Fibroblast of lung (primary cell): ENCODE measurements at regions not wholly inside any gene's neighbourhood (a gene's known extent, or its start where the extent isn't known, plus 50 kb on each side); places are given as distances from the start of the nearest gene placed in this dataset.

Experiments used
- DNase-seq, 2 donors: peaks; one replicate each; pipeline versions ENCODE4 v3.0.0 to v3.0.0-alpha.2; 2010; ENCODE audit warnings: low read depth in 2 of 2
- H2AFZ ChIP-seq: 2 replicates; pipeline ENCODE4 v1.5.1; 2012; ENCODE audit warnings: low read length, control low read depth, inconsistent platforms
- H3K27ac ChIP-seq: 2 replicates; pipeline ENCODE4 v1.5.1; 2011; ENCODE audit warnings: low read length, control low read depth; ENCODE audit not compliant: insufficient read depth
- H3K27me3 ChIP-seq: 2 replicates; pipeline ENCODE4 v1.5.1; 2011; ENCODE audit warnings: mild to moderate bottlenecking, low read length; ENCODE audit not compliant: control insufficient read depth, insufficient read depth
- H3K36me3 ChIP-seq: 2 replicates; pipeline ENCODE4 v1.5.1; 2011; ENCODE audit warnings: low read length; ENCODE audit not compliant: control insufficient read depth, insufficient read depth
- H3K4me1 ChIP-seq: 2 replicates; pipeline ENCODE4 v1.5.1; 2011; ENCODE audit warnings: low read length; ENCODE audit not compliant: control insufficient read depth, insufficient read depth; ENCODE audit errors: extremely low read depth
- H3K4me2 ChIP-seq: 2 replicates; pipeline ENCODE4 v1.5.1; 2011; ENCODE audit warnings: low read length, control low read depth; ENCODE audit not compliant: insufficient read depth; ENCODE audit errors: extremely low read depth
- H3K4me3 ChIP-seq, 4 experiments: fragments of 200-600 bp in 1 of 4; sonication (generic) in 1 of 4; replicated peaks in 1 of 4; 2 replicates each; pipeline ENCODE4 v1.5.1; 2011 to 2016; ENCODE audit warnings: low read length in 4 of 4, low read depth in 3 of 4, mild to moderate bottlenecking in 3 of 4, control low read depth in 2 of 4, inconsistent platforms in 1 of 4, mixed read lengths in 1 of 4; ENCODE audit not compliant: insufficient read depth in 1 of 4; ENCODE audit errors: control extremely low read depth in 1 of 4
- H3K79me2 ChIP-seq: 2 replicates; pipeline ENCODE4 v1.5.1; 2012; ENCODE audit warnings: mild to moderate bottlenecking, low read length, inconsistent platforms; ENCODE audit not compliant: control insufficient read depth, insufficient read depth
- H3K9ac ChIP-seq: 2 replicates; pipeline ENCODE4 v1.5.1; 2011; ENCODE audit warnings: mild to moderate bottlenecking, low read length, control low read depth; ENCODE audit not compliant: insufficient read depth
- H3K9me3 ChIP-seq: 2 replicates; pipeline ENCODE4 v1.5.1; 2012; ENCODE audit warnings: low read depth, low read length; ENCODE audit not compliant: control insufficient read depth, insufficient read depth
- H4K20me1 ChIP-seq: 2 replicates; pipeline ENCODE4 v1.5.1; 2011; ENCODE audit warnings: low read length; ENCODE audit not compliant: control insufficient read depth, insufficient read depth; ENCODE audit errors: extremely low read depth
- EZH2 ChIP-seq: IDR thresholded peaks from 2 replicates; pipeline ENCODE4 v1.5.1; 2012; ENCODE audit warnings: low read length, control low read depth, mild to moderate bottlenecking; ENCODE audit errors: missing control alignments
- TF ChIP-seq, protein P1 (sequence below), 2 donors: IDR thresholded peaks in 1 of 2; conservative IDR thresholded peaks in 1 of 2; 1 replicate in 1 of 2; 2 replicates in 1 of 2; pipeline ENCODE4 v1.5.1; 2011 to 2012; ENCODE audit warnings: low read length in 2 of 2, control low read depth in 1 of 2, inconsistent platforms in 1 of 2, low read depth in 1 of 2, mild to moderate bottlenecking in 1 of 2

DNA sequence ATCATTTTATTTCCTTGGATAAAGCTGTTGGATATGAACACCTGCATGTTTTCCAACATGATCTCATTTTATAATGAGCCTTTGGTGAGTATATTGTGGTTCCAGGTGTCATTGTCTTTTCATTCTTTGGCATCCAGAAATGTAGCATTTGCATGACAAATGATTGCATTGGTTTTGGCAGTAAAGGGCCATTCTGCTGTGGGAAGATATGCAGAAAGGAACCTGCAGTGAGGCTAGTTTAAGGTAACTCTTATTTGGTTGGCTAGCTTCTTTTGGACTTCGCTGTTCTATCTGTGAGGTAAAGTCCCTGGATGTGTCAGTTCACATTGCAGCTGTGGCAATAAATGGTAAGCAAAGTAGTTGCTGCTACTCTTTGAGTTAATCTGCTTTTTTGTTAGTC lies 343.0 kb downstream of the AMY1C start:
- H3K4me3 ChIP-seq = no peak overlapping the region

DNA sequence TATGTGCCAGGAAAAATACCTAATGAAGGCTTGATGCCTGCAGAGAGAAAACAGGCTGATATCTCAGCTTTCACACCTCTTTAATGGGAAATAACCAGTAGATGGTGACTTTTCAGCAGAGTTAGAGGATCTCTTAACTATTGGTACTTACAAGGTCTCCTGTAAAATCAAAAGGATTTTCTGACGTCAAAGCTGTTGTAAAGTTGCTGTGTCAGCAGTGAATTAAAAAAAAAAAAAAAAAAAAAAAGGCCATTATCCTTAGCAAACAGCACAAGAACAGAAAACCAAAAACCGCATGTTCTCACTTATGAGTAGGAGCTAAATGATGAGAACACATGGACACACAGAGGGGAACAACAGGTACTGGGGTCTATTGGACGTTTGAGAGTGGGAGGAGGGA lies 349.1 kb downstream of the AMY1C start:
- Histone ChIP-seq H3K27me3 (no peaks in the 10 kb centered on the region), H3K9me3 (no peaks in the 10 kb centered on the region), H3K36me3 (no peaks in the 10 kb centered on the region), H2AFZ (no peak overlapping the region), H3K27ac (no peak overlapping the region), H4K20me1 (no peaks in the 10 kb centered on the region), H3K9ac (no peak overlapping the region), H3K4me2 (no peak overlapping the region), H3K79me2 (no peaks in the 10 kb centered on the region), H3K4me3 (no peak overlapping the region), H3K4me1 (no peaks in the 10 kb centered on the region)
- TF ChIP-seq EZH2 = no peak
- TF ChIP-seq, protein P1, sequence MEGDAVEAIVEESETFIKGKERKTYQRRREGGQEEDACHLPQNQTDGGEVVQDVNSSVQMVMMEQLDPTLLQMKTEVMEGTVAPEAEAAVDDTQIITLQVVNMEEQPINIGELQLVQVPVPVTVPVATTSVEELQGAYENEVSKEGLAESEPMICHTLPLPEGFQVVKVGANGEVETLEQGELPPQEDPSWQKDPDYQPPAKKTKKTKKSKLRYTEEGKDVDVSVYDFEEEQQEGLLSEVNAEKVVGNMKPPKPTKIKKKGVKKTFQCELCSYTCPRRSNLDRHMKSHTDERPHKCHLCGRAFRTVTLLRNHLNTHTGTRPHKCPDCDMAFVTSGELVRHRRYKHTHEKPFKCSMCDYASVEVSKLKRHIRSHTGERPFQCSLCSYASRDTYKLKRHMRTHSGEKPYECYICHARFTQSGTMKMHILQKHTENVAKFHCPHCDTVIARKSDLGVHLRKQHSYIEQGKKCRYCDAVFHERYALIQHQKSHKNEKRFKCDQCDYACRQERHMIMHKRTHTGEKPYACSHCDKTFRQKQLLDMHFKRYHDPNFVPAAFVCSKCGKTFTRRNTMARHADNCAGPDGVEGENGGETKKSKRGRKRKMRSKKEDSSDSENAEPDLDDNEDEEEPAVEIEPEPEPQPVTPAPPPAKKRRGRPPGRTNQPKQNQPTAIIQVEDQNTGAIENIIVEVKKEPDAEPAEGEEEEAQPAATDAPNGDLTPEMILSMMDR (conservative IDR thresholded peaks at IDR 0.05 in 1 of 2, IDR thresholded peaks at IDR 0.05 in 1 of 2; ENCODE audit: low read depth in 1 of 2, low read length in 2 of 2) = no peak
- no peak for DNase-seq

More for the DNA sequence above, 343.0 kb downstream of the AMY1C start:
- H3K36me3 ChIP-seq = no peaks in the 10 kb centered on the region
- no peak overlapping the region for H2AFZ ChIP-seq
- TF ChIP-seq, protein P1 (conservative IDR thresholded peaks at IDR 0.05 in 1 of 2, IDR thresholded peaks at IDR 0.05 in 1 of 2; ENCODE audit: low read depth in 1 of 2, low read length in 2 of 2) = no peak
- no peak for TF ChIP-seq EZH2
- no peak overlapping the region for H3K9ac ChIP-seq
- no peaks in the 10 kb centered on the region for H3K4me1 ChIP-seq
- H3K27me3 ChIP-seq = no peaks in the 10 kb centered on the region
- H3K27ac ChIP-seq = no peak overlapping the region
- H3K4me2 ChIP-seq = no peak overlapping the region
- DNase-seq = no peak
- no peaks in the 10 kb centered on the region for H4K20me1 ChIP-seq
- H3K79me2 ChIP-seq = no peaks in the 10 kb centered on the region
- H3K9me3 ChIP-seq = no peaks in the 10 kb centered on the region

GRCh38 chr1:104100115-104100514 lies 350.4 kb downstream of the AMY1C start:
- no peak for DNase-seq
- no peak overlapping the region for H3K27ac ChIP-seq
- H3K79me2 ChIP-seq = no peaks in the 10 kb centered on the region
- no peak for TF ChIP-seq EZH2
- TF ChIP-seq, protein P1 (conservative IDR thresholded peaks at IDR 0.05 in 1 of 2, IDR thresholded peaks at IDR 0.05 in 1 of 2; ENCODE audit: low read depth in 1 of 2, low read length in 2 of 2) = no peak
- no peaks in the 10 kb centered on the region for H4K20me1 ChIP-seq
- H3K4me3 ChIP-seq = no peak overlapping the region
- H3K4me1 ChIP-seq = no peaks in the 10 kb centered on the region
- no peaks in the 10 kb centered on the region for H3K27me3 ChIP-seq
- H3K9ac ChIP-seq = no peak overlapping the region
- H3K9me3 ChIP-seq = no peaks in the 10 kb centered on the region
- H2AFZ ChIP-seq = no peak overlapping the region
- H3K4me2 ChIP-seq = no peak overlapping the region
- H3K36me3 ChIP-seq = no peaks in the 10 kb centered on the region
